IMR-90 (cell line): ENCODE measurements at regions not wholly inside any gene's neighbourhood (a gene's known extent, or its start where the extent isn't known, plus 50 kb on each side); places are given as distances from the start of the nearest gene placed in this dataset.

Source experiments
- ATAC-seq: fragments of 200-7000 bp; cut with Tn5 transposase; 2 replicates; pipeline ENCODE4 v1.9.1; 2020; ENCODE audit warnings: low read depth, mild to moderate bottlenecking, moderate library complexity
- BruUV-seq: library from RNA; stranded (reverse); fragments of 400-500 nt; replicated peaks from 2 replicates; lab custom pipeline; 2021; lab: Mats Ljungman, UMichigan
- CTCF ChIA-PET: fragments of 300-600 bp; formaldehyde crosslinking; extraction: SDS; loops from one replicate; lab custom pipeline; 2021; ENCODE audit warnings: antibody characterized with exemption; lab: Yijun Ruan, JAX
- POLR2A ChIA-PET: fragments of 300-600 bp; sonication (Branson Sonifier 250); formaldehyde crosslinking; loops from one replicate; lab custom pipeline; 2022; ENCODE audit warnings: antibody characterized with exemption; ENCODE audit not compliant: unreplicated experiment; lab: Charles Lee
- DNase-seq: peaks from one replicate; pipeline ENCODE4 v3.0.0; 2013
- H2AFZ ChIP-seq: replicated peaks from 2 replicates; pipeline ENCODE3; 2013; ENCODE audit warnings: low read length, mild to moderate bottlenecking; ENCODE audit not compliant: poor library complexity
- H2AK5ac ChIP-seq: 2 replicates; pipeline ENCODE4 v1.6.1; 2013; ENCODE audit warnings: low read depth, low read length, inconsistent platforms
- H2AK9ac ChIP-seq: replicated peaks from 2 replicates; pipeline ENCODE3; 2013; ENCODE audit warnings: mild to moderate bottlenecking, low read depth, low read length, moderate library complexity; ENCODE audit not compliant: poor library complexity
- H2BK120ac ChIP-seq: 2 replicates; pipeline ENCODE4 v1.6.1; 2013; ENCODE audit warnings: low read depth, low read length, inconsistent platforms
- H2BK15ac ChIP-seq: 3 replicates; pipeline ENCODE4 v1.6.1; 2013; ENCODE audit warnings: low read depth, low read length, inconsistent platforms
- H2BK20ac ChIP-seq: 2 replicates; pipeline ENCODE4 v1.6.1; 2013; ENCODE audit warnings: low read depth, mild to moderate bottlenecking, inconsistent platforms, low read length, moderate library complexity
- H2BK5ac ChIP-seq: 2 replicates; pipeline ENCODE4 v1.6.1; 2013; ENCODE audit warnings: mild to moderate bottlenecking, low read depth, low read length, inconsistent platforms; ENCODE audit not compliant: poor library complexity, severe bottlenecking
- H3K14ac ChIP-seq: replicated peaks from 2 replicates; pipeline ENCODE4 v1.6.1; 2013; ENCODE audit warnings: low read depth, low read length, inconsistent platforms
- H3K18ac ChIP-seq: 2 replicates; pipeline ENCODE4 v1.6.1; 2013; ENCODE audit warnings: low read depth, low read length, control low read depth
- H3K23ac ChIP-seq: 2 replicates; pipeline ENCODE4 v1.6.1; 2013; ENCODE audit warnings: low read depth, low read length, inconsistent platforms
- H3K27ac ChIP-seq: 2 replicates; pipeline ENCODE4 v1.5.1; 2013; ENCODE audit warnings: mild to moderate bottlenecking, control low read depth, low read length; ENCODE audit not compliant: insufficient read depth
- H3K27me3 ChIP-seq: 2 replicates; pipeline ENCODE4 v1.6.1; 2013; ENCODE audit warnings: low read length; ENCODE audit not compliant: control insufficient read depth, insufficient read depth
- H3K36me3 ChIP-seq: 2 replicates; pipeline ENCODE4 v1.6.1; 2013; ENCODE audit warnings: low read length, mixed read lengths; ENCODE audit not compliant: control insufficient read depth, insufficient read depth
- H3K4ac ChIP-seq: 2 replicates; pipeline ENCODE4 v1.6.1; 2013; ENCODE audit warnings: low read depth, low read length, inconsistent platforms
- H3K4me1 ChIP-seq: 2 replicates; pipeline ENCODE4 v1.6.1; 2013; ENCODE audit warnings: low read length, mixed read lengths; ENCODE audit not compliant: control insufficient read depth, insufficient read depth
- H3K4me2 ChIP-seq: 2 replicates; pipeline ENCODE4 v1.6.1; 2013; ENCODE audit warnings: low read depth, mild to moderate bottlenecking, control low read depth, low read length, moderate library complexity
- H3K4me3 ChIP-seq: 2 replicates; pipeline ENCODE4 v1.5.1; 2013; ENCODE audit warnings: low read depth, mild to moderate bottlenecking, control low read depth, low read length, moderate library complexity; ENCODE audit not compliant: insufficient read depth
- H3K56ac ChIP-seq: 2 replicates; pipeline ENCODE4 v1.6.1; 2013; ENCODE audit warnings: low read length, inconsistent platforms; ENCODE audit not compliant: insufficient read depth; ENCODE audit errors: extremely low read depth
- H3K79me1 ChIP-seq, 2 experiments: 2 replicates each; pipeline ENCODE4 v1.6.1; 2013; ENCODE audit warnings: low read length in 2 of 2, inconsistent platforms in 1 of 2, low read depth in 1 of 2
- H3K9ac ChIP-seq: 2 replicates; pipeline ENCODE4 v1.6.1; 2013; ENCODE audit warnings: low read depth, low read length, control low read depth
- H3K9me1 ChIP-seq: 2 replicates; pipeline ENCODE4 v1.6.1; 2013; ENCODE audit warnings: low read length, inconsistent platforms; ENCODE audit not compliant: insufficient read depth
- H3K9me3 ChIP-seq: 2 replicates; pipeline ENCODE4 v1.6.1; 2013; ENCODE audit warnings: low read length; ENCODE audit not compliant: control insufficient read depth, insufficient read depth
- H4K20me1 ChIP-seq: 2 replicates; pipeline ENCODE4 v1.6.1; 2013; ENCODE audit warnings: low read length, inconsistent platforms; ENCODE audit not compliant: insufficient read depth
- H4K5ac ChIP-seq: 2 replicates; pipeline ENCODE4 v1.6.1; 2013; ENCODE audit warnings: mild to moderate bottlenecking, low read depth, low read length, control low read depth
- H4K8ac ChIP-seq, 2 experiments: 2 replicates each; pipeline ENCODE4 v1.6.1; 2013; ENCODE audit warnings: low read depth in 2 of 2, low read length in 2 of 2, control low read depth in 1 of 2, inconsistent platforms in 1 of 2
- H4K91ac ChIP-seq: 2 replicates; pipeline ENCODE4 v1.6.1; 2013; ENCODE audit warnings: low read depth, low read length, inconsistent platforms; ENCODE audit not compliant: insufficient read depth
- BHLHE40 ChIP-seq: fragments of 150-350 bp; IDR thresholded peaks from 2 replicates; pipeline ENCODE4 v1.6.1; 2016; ENCODE audit warnings: mild to moderate bottlenecking, low read depth, low read length
- FOS ChIP-seq: fragments of 150-350 bp; IDR thresholded peaks from 2 replicates; pipeline ENCODE4 v1.6.1; 2016; ENCODE audit warnings: low read depth, low read length
- MXI1 ChIP-seq: IDR thresholded peaks from 2 replicates; pipeline ENCODE4 v1.6.1; 2012; ENCODE audit warnings: low read depth, mild to moderate bottlenecking, low read length, moderate library complexity, borderline replicate concordance
- RCOR1 ChIP-seq: IDR thresholded peaks from 2 replicates; pipeline ENCODE4 v1.6.1; 2012; ENCODE audit warnings: mild to moderate bottlenecking, low read length, improper control_type of control experiment; ENCODE audit not compliant: insufficient replicate concordance
- WGBS, 2 experiments: methylation state at CpG; one replicate each; pipeline versions ENCODE4 v1.1.5 to v1.1.7; 2013; ENCODE audit warnings: missing lambda C conversion rate in 2 of 2; ENCODE audit not compliant: insufficient read length in 1 of 2; ENCODE audit errors: extremely low coverage in 2 of 2; 5-methylcytosine and 5-hydroxymethylcytosine counted together
- dilution Hi-C: fragments of 300-500 bp; cut with HindIII; formaldehyde crosslinking; loops from one replicate; pipeline ENCODE4 v1.14.3; 2018; ENCODE audit warnings: low sequenced_read_pairs; ENCODE audit not compliant: unreplicated experiment
- in situ Hi-C: fragments of 300-500 bp; cut with MboI; formaldehyde crosslinking; loops from 3 replicates; pipeline ENCODE4 v1.14.3; 2019; ENCODE audit warnings: low sequenced_read_pairs, inconsistent platforms, mixed read lengths
- intact Hi-C: fragments of 100-400 bp; cut with micrococcal nuclease; formaldehyde crosslinking; loops from 2 replicates; pipeline ENCODE4 v1.10.0; 2022

DNA sequence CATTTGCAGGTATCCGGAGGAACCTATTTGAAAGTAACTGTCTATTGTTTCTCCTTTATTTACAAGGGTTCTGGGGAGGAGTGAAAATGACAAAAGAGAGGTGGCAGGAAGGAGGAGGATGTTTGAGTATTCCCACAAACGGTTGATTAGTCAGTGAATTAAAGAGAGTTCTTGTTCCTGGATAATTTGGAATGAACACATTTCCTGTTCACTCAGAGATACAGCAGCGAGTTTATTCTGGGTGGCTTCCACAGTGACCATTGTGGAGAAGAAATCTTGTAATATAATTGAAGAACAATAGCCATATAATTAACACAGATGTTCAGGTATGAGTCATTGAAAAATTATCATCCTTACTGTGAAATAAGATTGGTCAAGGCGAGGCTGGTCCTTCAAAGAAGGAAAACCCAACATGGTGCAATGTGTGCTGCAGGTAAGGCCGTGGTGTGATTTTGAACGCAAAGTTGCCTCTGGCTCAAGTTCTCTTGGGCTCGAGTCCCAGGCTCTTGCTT is 77.3 kb downstream of the NFKBIZ start:
- H2AFZ ChIP-seq = no peak overlapping the region
- H4K20me1 ChIP-seq = no peaks in the 10 kb centered on the region
- H2BK20ac ChIP-seq = peak overlapping the region; percentile 63
- no peak for ATAC-seq
- no peak overlapping the region; the same call in 1 of the 2 replicates for H3K4me2 ChIP-seq
- DNase-seq = no peak
- H3K4ac ChIP-seq = peak overlapping the region; percentile 44; the same call in 1 of the 2 replicates
- intact Hi-C loops = no loop called here
- no peaks in the 10 kb centered on the region for H3K27me3 ChIP-seq
- dilution Hi-C loops = no loop called here
- H3K9ac ChIP-seq = no peak overlapping the region
- in situ Hi-C loops = no loop called here
- 100% methylated on average over 3 of the region's 7 CpGs; no CpG with 5 or more reads in 1 of the 2 experiments for WGBS, 2 experiments
- H2BK5ac ChIP-seq = peak overlapping the region; percentile 64
- ChIA-PET POLR2A (no interaction called here), CTCF (interaction anchor here (0.6 to 1.4 kb wide), 2 partner anchors 9 to 37 kb away, joined by 3 to 4 read pairs; no protein-coding TSS in a partner anchor)
- peaks cover 0 to 5% of the 10 kb centered on the region in 2 experiments; a peak in 1 of 4 replicates for H3K79me1 ChIP-seq
- H3K9me1 ChIP-seq = peaks cover 14% of the 10 kb centered on the region
- H3K23ac ChIP-seq = no peak overlapping the region
- no peaks in the 10 kb centered on the region for H3K9me3 ChIP-seq
- peak overlapping the region; percentile 86; the same call in 1 of the 2 replicates for H3K18ac ChIP-seq
- H2BK15ac ChIP-seq = peak overlapping the region; percentile 86; the same call in 2 of the 3 replicates
- no peaks in the 10 kb centered on the region for H3K36me3 ChIP-seq
- no peak overlapping the region for H3K56ac ChIP-seq
- H2AK5ac ChIP-seq = peak overlapping the region; percentile 90
- no TSS peak for BruUV-seq
- H3K14ac ChIP-seq = peak overlapping the region; percentile 55
- peak overlapping the region; percentile 64 for H2BK120ac ChIP-seq
- H3K4me3 ChIP-seq = no peak overlapping the region
- no peak for TF ChIP-seq MXI1
- no peak for TF ChIP-seq FOS
- TF ChIP-seq RCOR1 = no peak
- TF ChIP-seq BHLHE40 = no peak
- peaks cover 13% of the 10 kb centered on the region for H3K4me1 ChIP-seq
- peak overlapping the region; percentile 47; the same call in 1 of the 2 replicates for H3K27ac ChIP-seq
- H4K91ac ChIP-seq = no peak overlapping the region; the same call in none of the 2 replicates
- no peak overlapping the region for H2AK9ac ChIP-seq
- H4K5ac ChIP-seq = peak overlapping the region; percentile 64; the same call in 1 of the 2 replicates
- peak overlapping the region; percentile 6 to 50; a peak in 3 of 4 replicates for H4K8ac ChIP-seq
